MM.1S (cell line): ENCODE measurements at regions not wholly inside any gene's neighbourhood (a gene's known extent, or its start where the extent isn't known, plus 50 kb on each side); places are given as distances from the start of the nearest gene placed in this dataset.

Experiments
- DNase-seq: peaks from one replicate; pipeline ENCODE4 v3.0.0-alpha.2; 2015
- H2AFZ ChIP-seq: fragments of 300-600 bp; sonication (generic); 2 replicates; pipeline ENCODE4 v1.6.0; 2016; ENCODE audit warnings: antibody characterized with exemption, low read length
- H3F3A ChIP-seq: fragments of 300-600 bp; sonication (generic); 2 replicates; pipeline ENCODE4 v1.6.1; 2016; ENCODE audit warnings: mild to moderate bottlenecking, antibody characterized with exemption, low read length, moderate library complexity, mixed read lengths; ENCODE audit not compliant: insufficient read depth
- H3K27ac ChIP-seq: fragments of 300-600 bp; sonication (generic); 2 replicates; pipeline ENCODE4 v1.5.1; 2016; ENCODE audit warnings: mild to moderate bottlenecking, low read length
- H3K27me3 ChIP-seq: fragments of 300-600 bp; sonication (generic); replicated peaks from 2 replicates; pipeline ENCODE4 v1.6.0; 2016; ENCODE audit warnings: low read length; ENCODE audit not compliant: insufficient read depth
- H3K36me3 ChIP-seq: fragments of 300-600 bp; sonication (generic); replicated peaks from 2 replicates; pipeline ENCODE4 v1.6.1; 2016; ENCODE audit warnings: mild to moderate bottlenecking, low read length, mixed read lengths; ENCODE audit not compliant: insufficient read depth
- H3K4me1 ChIP-seq: fragments of 300-600 bp; sonication (generic); 2 replicates; pipeline ENCODE4 v1.6.1; 2016; ENCODE audit warnings: low read length, mixed read lengths
- H3K4me2 ChIP-seq: fragments of 300-600 bp; sonication (generic); 2 replicates; pipeline ENCODE4 v1.6.0; 2016; ENCODE audit warnings: low read depth, low read length
- H3K4me3 ChIP-seq: fragments of 300-600 bp; sonication (generic); 2 replicates; pipeline ENCODE4 v1.5.1; 2016; ENCODE audit warnings: low read length, mixed read lengths
- H3K79me2 ChIP-seq: fragments of 300-600 bp; sonication (generic); 2 replicates; pipeline ENCODE4 v1.6.1; 2016; ENCODE audit warnings: mixed run types, low read length, mixed read lengths
- H3K9ac ChIP-seq: fragments of 300-600 bp; sonication (generic); 2 replicates; pipeline ENCODE4 v1.6.1; 2016; ENCODE audit warnings: low read length, mixed read lengths
- H3K9me2 ChIP-seq: fragments of 300-600 bp; sonication (generic); replicated peaks from 2 replicates; pipeline ENCODE4 v1.6.1; 2016; ENCODE audit warnings: mild to moderate bottlenecking, low read length, mixed read lengths; ENCODE audit not compliant: insufficient read depth
- H3K9me3 ChIP-seq: fragments of 300-600 bp; sonication (generic); replicated peaks from 2 replicates; pipeline ENCODE4 v1.6.1; 2016; ENCODE audit warnings: mild to moderate bottlenecking, low read length, mixed read lengths; ENCODE audit not compliant: insufficient read depth
- H4K20me1 ChIP-seq: fragments of 300-600 bp; sonication (generic); 2 replicates; pipeline ENCODE4 v1.6.1; 2016; ENCODE audit warnings: mild to moderate bottlenecking, low read length, moderate library complexity, mixed read lengths; ENCODE audit not compliant: insufficient read depth
- CTCF ChIP-seq: fragments of 300-600 bp; sonication (generic); IDR thresholded peaks from 2 replicates; pipeline ENCODE4 v1.5.1; 2016; ENCODE audit warnings: antibody characterized with exemption, low read length, mixed read lengths
- EZH2 ChIP-seq: fragments of 300-600 bp; sonication (generic); optimal IDR thresholded peaks from 2 replicates; pipeline ENCODE3; 2017; ENCODE audit warnings: low read depth, mild to moderate bottlenecking, antibody characterized with exemption, low read length, mixed read lengths
- EZH2phosphoT487 ChIP-seq: fragments of 300-600 bp; sonication (generic); IDR thresholded peaks from 2 replicates; pipeline ENCODE4 v1.6.1; 2018; ENCODE audit warnings: antibody characterized with exemption, low read length

DNA sequence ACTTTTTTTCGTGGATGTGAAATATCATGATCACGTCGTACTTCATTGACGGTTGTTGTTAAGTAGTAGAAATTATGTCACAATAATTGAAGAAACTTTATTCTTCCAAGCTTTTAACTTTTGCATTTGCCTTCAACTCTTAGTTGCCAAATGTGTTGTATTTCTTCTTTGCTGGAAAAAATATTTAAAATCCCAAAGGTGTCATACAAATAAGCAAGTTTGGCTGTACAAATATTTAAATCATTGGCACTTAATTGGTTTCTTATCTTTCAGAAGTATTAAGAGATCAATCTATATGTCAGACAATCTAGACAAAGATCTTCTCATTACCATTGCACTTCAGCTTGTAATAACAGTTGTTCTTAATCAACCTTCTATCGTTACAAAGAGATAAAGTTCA is 204.0 kb upstream of the HDAC4 start:
- Histone ChIP-seq H3K9me2 (no peaks in the 10 kb centered on the region), H3K9ac (no peak overlapping the region), H3K4me1 (peaks cover 16% of the 10 kb centered on the region), H3K9me3 (no peaks in the 10 kb centered on the region), H3F3A (no peaks in the 10 kb centered on the region), H3K27ac (no peak overlapping the region), H4K20me1 (no peaks in the 10 kb centered on the region), H3K27me3 (no peaks in the 10 kb centered on the region), H3K36me3 (no peaks in the 10 kb centered on the region), H3K4me3 (no peak overlapping the region), H3K79me2 (no peaks in the 10 kb centered on the region), H2AFZ (no peak overlapping the region), H3K4me2 (no peak overlapping the region)
- TF ChIP-seq CTCF (no peak), EZH2phosphoT487 (no peak), EZH2 (no peak)
- no peak for DNase-seq

GRCh38 chr2:239603411-239604356 is 202.9 kb upstream of the HDAC4 start:
- Histone ChIP-seq H3K36me3 (no peaks in the 10 kb centered on the region), H3K9ac (peak overlapping the region; percentile 31; the same call in 1 of the 2 replicates), H3K9me3 (no peaks in the 10 kb centered on the region), H4K20me1 (no peaks in the 10 kb centered on the region), H3F3A (no peaks in the 10 kb centered on the region), H2AFZ (peak overlapping the region; percentile 61), H3K4me1 (peaks cover 16% of the 10 kb centered on the region), H3K4me2 (peak overlapping the region; percentile 44; the same call in 1 of the 2 replicates), H3K9me2 (no peaks in the 10 kb centered on the region), H3K4me3 (no peak overlapping the region), H3K79me2 (no peaks in the 10 kb centered on the region), H3K27ac (peak overlapping the region; percentile 71; the same call in 1 of the 2 replicates), H3K27me3 (no peaks in the 10 kb centered on the region)
- DNase-seq: peak; percentile 64
- TF ChIP-seq EZH2 (no peak), CTCF (no peak), EZH2phosphoT487 (no peak)

GRCh38 chr2:239602290-239603282 is 201.8 kb upstream of the HDAC4 start:
- H3K36me3 ChIP-seq: no peaks in the 10 kb centered on the region
- no peak overlapping the region for H3K4me3 ChIP-seq
- peak overlapping the region; percentile 31; the same call in 1 of the 2 replicates for H3K9ac ChIP-seq
- H3K4me2 ChIP-seq: peak overlapping the region; percentile 44
- H3K9me3 ChIP-seq: no peaks in the 10 kb centered on the region
- H3K79me2 ChIP-seq: no peaks in the 10 kb centered on the region
- DNase-seq: no peak
- no peaks in the 10 kb centered on the region for H3K9me2 ChIP-seq
- H3K4me1 ChIP-seq: peaks cover 16% of the 10 kb centered on the region
- H3K27ac ChIP-seq: peak overlapping the region; percentile 71; the same call in 1 of the 2 replicates
- peak overlapping the region; percentile 61 for H2AFZ ChIP-seq
- no peaks in the 10 kb centered on the region for H4K20me1 ChIP-seq
- no peaks in the 10 kb centered on the region for H3K27me3 ChIP-seq
- H3F3A ChIP-seq: no peaks in the 10 kb centered on the region
- TF ChIP-seq CTCF (no peak), EZH2phosphoT487 (no peak), EZH2 (no peak)
